GM23338 (cell line): ENCODE measurements at regions not wholly inside any gene's neighbourhood (a gene's known extent, or its start where the extent isn't known, plus 50 kb on each side); places are given as distances from the start of the nearest gene placed in this dataset.

Source experiments
- ATAC-seq: fragments of 200-7000 bp; cut with Tn5 transposase; 3 replicates; pipeline ENCODE4 v1.9.1; 2020
- DNase-seq: peaks from one replicate; pipeline ENCODE4 v3.0.0-alpha.2; 2015; ENCODE audit warnings: low spot score
- H2AFZ ChIP-seq: fragments of 200-600 bp; sonication (generic); 2 replicates; pipeline ENCODE4 v1.8.0; 2016; ENCODE audit warnings: antibody characterized with exemption, mild to moderate bottlenecking, moderate library complexity
- H3F3A ChIP-seq: fragments of 200-600 bp; sonication (generic); replicated peaks from 2 replicates; pipeline ENCODE4 v1.8.0; 2017; ENCODE audit warnings: antibody characterized with exemption, mixed run types, low read depth
- H3K27ac ChIP-seq: fragments of 200-600 bp; sonication (generic); 2 replicates; pipeline ENCODE4 v1.6.1; 2016; ENCODE audit warnings: low read depth
- H3K27me3 ChIP-seq: fragments of 200-600 bp; sonication (generic); 2 replicates; pipeline ENCODE4 v1.8.0; 2016; ENCODE audit warnings: mild to moderate bottlenecking, mixed run types, moderate library complexity; ENCODE audit not compliant: insufficient read depth
- H3K36me3 ChIP-seq: fragments of 200-600 bp; sonication (generic); 2 replicates; pipeline ENCODE4 v1.8.0; 2016; ENCODE audit warnings: mild to moderate bottlenecking; ENCODE audit not compliant: insufficient read depth
- H3K4me1 ChIP-seq: fragments of 200-600 bp; sonication (generic); 2 replicates; pipeline ENCODE4 v1.8.0; 2016; ENCODE audit warnings: mild to moderate bottlenecking, moderate library complexity; ENCODE audit not compliant: insufficient read depth
- H3K4me2 ChIP-seq: fragments of 200-600 bp; sonication (generic); 2 replicates; pipeline ENCODE4 v1.7.1; 2017; ENCODE audit warnings: mixed run types
- H3K4me3 ChIP-seq: fragments of 200-600 bp; sonication (generic); 2 replicates; pipeline ENCODE4 v1.6.1; 2016; ENCODE audit warnings: mixed run types
- H3K79me2 ChIP-seq: fragments of 200-600 bp; sonication (generic); replicated peaks from 2 replicates; pipeline ENCODE4 v1.8.0; 2017; ENCODE audit warnings: mild to moderate bottlenecking; ENCODE audit not compliant: insufficient read depth
- H3K9me2 ChIP-seq: fragments of 200-600 bp; sonication (generic); 2 replicates; pipeline ENCODE4 v1.8.0; 2017; ENCODE audit not compliant: insufficient read depth
- H4K20me1 ChIP-seq: fragments of 200-600 bp; sonication (generic); replicated peaks from 2 replicates; pipeline ENCODE4 v1.8.0; 2017; ENCODE audit warnings: mild to moderate bottlenecking; ENCODE audit not compliant: insufficient read depth
- H3K27ac Mint-ChIP-seq: 2 replicates; pipeline ENCODE4 v1.8.0; 2020; ENCODE audit warnings: inconsistent platforms, mild to moderate bottlenecking, moderate library complexity, mixed read lengths
- H3K27me3 Mint-ChIP-seq: 3 replicates; pipeline ENCODE4 v1.8.0; 2022; ENCODE audit warnings: low read depth, mild to moderate bottlenecking, moderate library complexity, mixed read lengths, inconsistent platforms; ENCODE audit not compliant: insufficient read depth, poor library complexity
- H3K36me3 Mint-ChIP-seq: 3 replicates; pipeline ENCODE4 v1.8.0; 2021; ENCODE audit warnings: low read depth, mild to moderate bottlenecking, inconsistent platforms, moderate library complexity, mixed read lengths
- H3K4me1 Mint-ChIP-seq: 3 replicates; pipeline ENCODE4 v1.8.0; 2020; ENCODE audit warnings: mild to moderate bottlenecking, inconsistent platforms, mixed read lengths
- H3K4me3 Mint-ChIP-seq: 3 replicates; pipeline ENCODE4 v1.8.0; 2021; ENCODE audit warnings: moderate library complexity, mild to moderate bottlenecking, inconsistent platforms, mixed read lengths
- H3K9me3 Mint-ChIP-seq: 3 replicates; pipeline ENCODE4 v1.8.0; 2020; ENCODE audit warnings: moderate library complexity, mild to moderate bottlenecking, inconsistent platforms, mixed read lengths
- CREB1 ChIP-seq: fragments of 250-450 bp; sonication (Bioruptor Pico); IDR thresholded peaks from 2 replicates; pipeline ENCODE4 v1.5.0; 2020; ENCODE audit warnings: low read depth, mild to moderate bottlenecking, moderate library complexity
- CTCF ChIP-seq, 2 experiments: fragments of 200-600 bp in 1 of 2; sonication (generic) in 1 of 2; conservative IDR thresholded peaks; 2 replicates each; pipeline versions ENCODE4 v1.5.1 to v1.6.1; 2016 to 2017; ENCODE audit warnings: antibody characterized with exemption in 2 of 2, low read depth in 2 of 2, mild to moderate bottlenecking in 2 of 2, moderate library complexity in 1 of 2
- EZH2 ChIP-seq: fragments of 200-600 bp; sonication (generic); IDR thresholded peaks from one replicate; pipeline ENCODE4 v1.8.0; 2017; ENCODE audit warnings: antibody characterized with exemption, mild to moderate bottlenecking, low read depth; ENCODE audit not compliant: unreplicated experiment
- EZH2phosphoT487 ChIP-seq: fragments of 200-600 bp; sonication (generic); IDR thresholded peaks from one replicate; pipeline ENCODE4 v1.8.1; 2018; ENCODE audit warnings: antibody characterized with exemption; ENCODE audit not compliant: unreplicated experiment
- JUNB ChIP-seq: IDR thresholded peaks from one replicate; pipeline ENCODE4 v1.6.1; 2016; ENCODE audit warnings: antibody characterized with exemption; ENCODE audit not compliant: unreplicated experiment
- NANOG ChIP-seq: IDR thresholded peaks from 2 replicates; pipeline ENCODE4 v1.6.1; 2016; ENCODE audit warnings: antibody characterized with exemption, borderline replicate concordance
- POLR2AphosphoS5 ChIP-seq: IDR thresholded peaks from 2 replicates; pipeline ENCODE4 v1.6.1; 2016; ENCODE audit warnings: antibody characterized with exemption, low read depth
- REST ChIP-seq: IDR thresholded peaks from one replicate; pipeline ENCODE4 v1.6.1; 2018; ENCODE audit warnings: antibody characterized with exemption; ENCODE audit not compliant: unreplicated experiment
- STAT1 ChIP-seq: IDR thresholded peaks from one replicate; pipeline ENCODE4 v1.6.1; 2016; ENCODE audit warnings: antibody characterized with exemption; ENCODE audit not compliant: unreplicated experiment
- ZNF114 ChIP-seq: fragments of 250-450 bp; sonication (Bioruptor Pico); IDR thresholded peaks from 2 replicates; pipeline ENCODE4 v1.5.0; 2020; ENCODE audit warnings: mild to moderate bottlenecking, moderate library complexity
- ZNF331 ChIP-seq: fragments of 250-450 bp; sonication (Bioruptor Pico); IDR thresholded peaks from 2 replicates; pipeline ENCODE4 v1.5.0; 2020; ENCODE audit warnings: low read depth, mild to moderate bottlenecking, moderate library complexity
- TF ChIP-seq, protein P1 (sequence below): fragments of 250-450 bp; sonication (Bioruptor Pico); IDR thresholded peaks from 2 replicates; pipeline ENCODE4 v1.5.0; 2020; ENCODE audit warnings: mild to moderate bottlenecking, moderate library complexity
- TF ChIP-seq, protein P2 (sequence below): IDR thresholded peaks from 2 replicates; pipeline ENCODE4 v1.6.1; 2016; ENCODE audit warnings: antibody characterized with exemption

DNA sequence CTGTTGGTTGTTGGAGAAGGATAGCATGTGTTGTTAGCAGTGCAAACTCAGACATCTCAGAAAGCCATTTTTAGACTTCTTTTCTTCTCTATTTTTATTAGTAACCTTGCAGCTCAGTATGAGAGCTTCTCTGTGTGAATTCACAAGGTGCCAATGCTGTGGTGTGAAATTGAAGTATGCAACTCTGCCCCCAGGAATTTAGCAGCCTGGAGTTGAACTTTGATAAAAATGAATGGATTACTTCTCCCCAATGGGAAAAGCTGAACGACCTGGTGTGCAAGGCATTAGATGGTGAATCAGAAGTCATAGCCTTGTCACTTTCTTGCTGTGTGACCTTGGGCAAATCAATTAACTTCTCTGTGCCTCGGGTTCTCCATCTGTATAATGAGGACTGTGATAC is 512.3 kb upstream of the PCDH9 start:
- Histone ChIP-seq H3K79me2 (no peaks in the 10 kb centered on the region), H3K4me3 (no peak overlapping the region), H4K20me1 (no peaks in the 10 kb centered on the region), H3F3A (no peaks in the 10 kb centered on the region), H3K4me1 (peaks cover 6% of the 10 kb centered on the region), H3K27ac (0 out of 2 replicates have a peak overlapping the region, but pooled peaks have one; percentile 7), H3K9me2 (no peaks in the 10 kb centered on the region), H3K27me3 (no peaks in the 10 kb centered on the region), H3K36me3 (no peaks in the 10 kb centered on the region), H2AFZ (no peak overlapping the region), H3K4me2 (no peak overlapping the region)
- no peak for DNase-seq
- H3K27ac Mint-ChIP-seq: no peak overlapping the region
- H3K27me3 Mint-ChIP-seq: no peaks in the 10 kb centered on the region
- H3K9me3 Mint-ChIP-seq: no peaks in the 10 kb centered on the region; the same call in 1 of the 3 replicates
- H3K4me3 Mint-ChIP-seq: no peak overlapping the region
- no peak for ATAC-seq
- H3K36me3 Mint-ChIP-seq: no peaks in the 10 kb centered on the region; the same call in 2 of the 3 replicates
- TF ChIP-seq EZH2phosphoT487 (no peak), JUNB (no peak), EZH2 (no peak), STAT1 (no peak), ZNF331 (CRISPR knock-in tag) (no peak), ZNF114 (CRISPR knock-in tag) (no peak), CTCF (conservative IDR thresholded peaks at IDR 0.05; ENCODE audit: low read depth in 2 of 2) (no peak), CREB1 (no peak), NANOG (no peak), REST (no peak), POLR2AphosphoS5 (no peak)
- TF ChIP-seq, protein P1, sequence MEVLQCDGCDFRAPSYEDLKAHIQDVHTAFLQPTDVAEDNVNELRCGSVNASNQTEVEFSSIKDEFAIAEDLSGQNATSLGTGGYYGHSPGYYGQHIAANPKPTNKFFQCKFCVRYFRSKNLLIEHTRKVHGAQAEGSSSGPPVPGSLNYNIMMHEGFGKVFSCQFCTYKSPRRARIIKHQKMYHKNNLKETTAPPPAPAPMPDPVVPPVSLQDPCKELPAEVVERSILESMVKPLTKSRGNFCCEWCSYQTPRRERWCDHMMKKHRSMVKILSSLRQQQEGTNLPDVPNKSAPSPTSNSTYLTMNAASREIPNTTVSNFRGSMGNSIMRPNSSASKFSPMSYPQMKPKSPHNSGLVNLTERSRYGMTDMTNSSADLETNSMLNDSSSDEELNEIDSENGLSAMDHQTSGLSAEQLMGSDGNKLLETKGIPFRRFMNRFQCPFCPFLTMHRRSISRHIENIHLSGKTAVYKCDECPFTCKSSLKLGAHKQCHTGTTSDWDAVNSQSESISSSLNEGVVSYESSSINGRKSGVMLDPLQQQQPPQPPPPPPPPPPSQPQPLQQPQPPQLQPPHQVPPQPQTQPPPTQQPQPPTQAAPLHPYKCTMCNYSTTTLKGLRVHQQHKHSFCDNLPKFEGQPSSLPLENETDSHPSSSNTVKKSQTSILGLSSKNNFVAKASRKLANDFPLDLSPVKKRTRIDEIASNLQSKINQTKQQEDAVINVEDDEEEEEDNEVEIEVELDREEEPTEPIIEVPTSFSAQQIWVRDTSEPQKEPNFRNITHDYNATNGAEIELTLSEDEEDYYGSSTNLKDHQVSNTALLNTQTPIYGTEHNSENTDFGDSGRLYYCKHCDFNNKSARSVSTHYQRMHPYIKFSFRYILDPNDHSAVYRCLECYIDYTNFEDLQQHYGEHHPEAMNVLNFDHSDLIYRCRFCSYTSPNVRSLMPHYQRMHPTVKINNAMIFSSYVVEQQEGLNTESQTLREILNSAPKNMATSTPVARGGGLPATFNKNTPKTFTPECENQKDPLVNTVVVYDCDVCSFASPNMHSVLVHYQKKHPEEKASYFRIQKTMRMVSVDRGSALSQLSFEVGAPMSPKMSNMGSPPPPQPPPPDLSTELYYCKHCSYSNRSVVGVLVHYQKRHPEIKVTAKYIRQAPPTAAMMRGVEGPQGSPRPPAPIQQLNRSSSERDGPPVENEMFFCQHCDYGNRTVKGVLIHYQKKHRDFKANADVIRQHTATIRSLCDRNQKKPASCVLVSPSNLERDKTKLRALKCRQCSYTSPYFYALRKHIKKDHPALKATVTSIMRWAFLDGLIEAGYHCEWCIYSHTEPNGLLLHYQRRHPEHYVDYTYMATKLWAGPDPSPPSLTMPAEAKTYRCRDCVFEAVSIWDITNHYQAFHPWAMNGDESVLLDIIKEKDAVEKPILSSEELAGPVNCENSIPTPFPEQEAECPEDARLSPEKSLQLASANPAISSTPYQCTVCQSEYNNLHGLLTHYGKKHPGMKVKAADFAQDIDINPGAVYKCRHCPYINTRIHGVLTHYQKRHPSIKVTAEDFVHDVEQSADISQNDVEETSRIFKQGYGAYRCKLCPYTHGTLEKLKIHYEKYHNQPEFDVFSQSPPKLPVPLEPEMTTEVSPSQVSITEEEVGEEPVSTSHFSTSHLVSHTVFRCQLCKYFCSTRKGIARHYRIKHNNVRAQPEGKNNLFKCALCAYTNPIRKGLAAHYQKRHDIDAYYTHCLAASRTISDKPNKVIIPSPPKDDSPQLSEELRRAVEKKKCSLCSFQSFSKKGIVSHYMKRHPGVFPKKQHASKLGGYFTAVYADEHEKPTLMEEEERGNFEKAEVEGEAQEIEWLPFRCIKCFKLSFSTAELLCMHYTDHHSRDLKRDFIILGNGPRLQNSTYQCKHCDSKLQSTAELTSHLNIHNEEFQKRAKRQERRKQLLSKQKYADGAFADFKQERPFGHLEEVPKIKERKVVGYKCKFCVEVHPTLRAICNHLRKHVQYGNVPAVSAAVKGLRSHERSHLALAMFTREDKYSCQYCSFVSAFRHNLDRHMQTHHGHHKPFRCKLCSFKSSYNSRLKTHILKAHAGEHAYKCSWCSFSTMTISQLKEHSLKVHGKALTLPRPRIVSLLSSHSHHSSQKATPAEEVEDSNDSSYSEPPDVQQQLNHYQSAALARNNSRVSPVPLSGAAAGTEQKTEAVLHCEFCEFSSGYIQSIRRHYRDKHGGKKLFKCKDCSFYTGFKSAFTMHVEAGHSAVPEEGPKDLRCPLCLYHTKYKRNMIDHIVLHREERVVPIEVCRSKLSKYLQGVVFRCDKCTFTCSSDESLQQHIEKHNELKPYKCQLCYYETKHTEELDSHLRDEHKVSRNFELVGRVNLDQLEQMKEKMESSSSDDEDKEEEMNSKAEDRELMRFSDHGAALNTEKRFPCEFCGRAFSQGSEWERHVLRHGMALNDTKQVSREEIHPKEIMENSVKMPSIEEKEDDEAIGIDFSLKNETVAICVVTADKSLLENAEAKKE (CRISPR knock-in tag): no peak
- TF ChIP-seq, protein P2, sequence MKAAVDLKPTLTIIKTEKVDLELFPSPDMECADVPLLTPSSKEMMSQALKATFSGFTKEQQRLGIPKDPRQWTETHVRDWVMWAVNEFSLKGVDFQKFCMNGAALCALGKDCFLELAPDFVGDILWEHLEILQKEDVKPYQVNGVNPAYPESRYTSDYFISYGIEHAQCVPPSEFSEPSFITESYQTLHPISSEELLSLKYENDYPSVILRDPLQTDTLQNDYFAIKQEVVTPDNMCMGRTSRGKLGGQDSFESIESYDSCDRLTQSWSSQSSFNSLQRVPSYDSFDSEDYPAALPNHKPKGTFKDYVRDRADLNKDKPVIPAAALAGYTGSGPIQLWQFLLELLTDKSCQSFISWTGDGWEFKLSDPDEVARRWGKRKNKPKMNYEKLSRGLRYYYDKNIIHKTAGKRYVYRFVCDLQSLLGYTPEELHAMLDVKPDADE: no peak
- peaks cover 26% of the 10 kb centered on the region for H3K4me1 Mint-ChIP-seq
